ENCODE measurements at regions not wholly inside any gene's neighbourhood (a gene's known extent, or its start where the extent isn't known, plus 50 kb on each side); places are given as distances from the start of the nearest gene placed in this dataset.
"Not testable (repeated sequence)": the region's sequence is repeated elsewhere in the genome, so short reads cannot be mapped to it uniquely, and the experiment has no call there.

- not testable (repeated sequence) for TF ChIP-seq SETDB1 (IDR thresholded peaks at IDR 0.05; ENCODE audit: insufficient read length, low read length); ZNF792 (tag by site-specific recombination; IDR thresholded peaks at IDR 0.05); CTCF (tag by site-specific recombination; IDR thresholded peaks at IDR 0.05); ZBTB49 (tag by site-specific recombination; IDR thresholded peaks at IDR 0.05; ENCODE audit: low read depth); ZBTB20 (tag by site-specific recombination; IDR thresholded peaks at IDR 0.05); ZNF423 (tag by site-specific recombination; IDR thresholded peaks at IDR 0.05); YY1 (tag by site-specific recombination; IDR thresholded peaks at IDR 0.05); ZNF223 (tag by site-specific recombination; IDR thresholded peaks at IDR 0.05); ZNF350 (tag by site-specific recombination; IDR thresholded peaks at IDR 0.05); ZNF214 (tag by site-specific recombination; IDR thresholded peaks at IDR 0.05; ENCODE audit: borderline replicate concordance); AEBP2 (tag by site-specific recombination; IDR thresholded peaks at IDR 0.05; ENCODE audit: borderline replicate concordance); REPIN1 (tag by site-specific recombination; IDR thresholded peaks at IDR 0.05; ENCODE audit: low read depth); TCF7L2 (IDR thresholded peaks at IDR 0.05; ENCODE audit: borderline replicate concordance, low read depth, low read length)
These were observed 71.9 kb upstream of the ZNF195 start for GRCh38 chr11:3450822-3451221.
